HepG2 (cell line): ENCODE measurements at regions not wholly inside any gene's neighbourhood (a gene's known extent, or its start where the extent isn't known, plus 50 kb on each side); places are given as distances from the start of the nearest gene placed in this dataset.
"Not testable (repeated sequence)": the region's sequence is repeated elsewhere in the genome, so short reads cannot be mapped to it uniquely, and the experiment has no call there.

ENCODE experiments used
- ATAC-seq: fragments of 200-7000 bp; cut with Tn5 transposase; 3 replicates; pipeline ENCODE4 v1.9.1; 2020; ENCODE audit warnings: mild to moderate bottlenecking, moderate library complexity
- BruUV-seq: library from RNA; stranded (reverse); fragments of 400-500 nt; replicated peaks from 2 replicates; lab custom pipeline; 2021; lab: Mats Ljungman, UMichigan
- CTCF ChIA-PET: fragments of 300-600 bp; formaldehyde crosslinking; extraction: SDS; loops from one replicate; lab custom pipeline; 2021; ENCODE audit warnings: low total read pairs, inconsistent platforms, low intra/inter-chr PET ratio; lab: Yijun Ruan, JAX
- POLR2A ChIA-PET: fragments of 350-600 bp; sonication (Branson Sonifier 250); formaldehyde crosslinking; loops from one replicate; lab custom pipeline; 2020; ENCODE audit warnings: antibody characterized with exemption, inconsistent platforms; lab: Yijun Ruan, JAX
- DNase-seq: peaks from one replicate; pipeline ENCODE4 v3.0.0-alpha.2; 2015; ENCODE audit warnings: low spot score
- FAIRE-seq: peaks from 3 replicates; lab custom pipeline; 2011; peaks lifted over from hg19 to GRCh38; lab: Jason Lieb, UNC
- H2AFZ ChIP-seq: one replicate; pipeline ENCODE4 v1.6.1; 2011; ENCODE audit warnings: low read length, inconsistent platforms
- H3K27ac ChIP-seq: fragments of 300-600 bp; 3 replicates; pipeline ENCODE4 v1.8.0; 2011; ENCODE audit warnings: mixed run types, mild to moderate bottlenecking, mixed read lengths, low read length, inconsistent platforms; ENCODE audit not compliant: insufficient read depth; ENCODE audit errors: extremely low read length
- H3K27me3 ChIP-seq, 2 experiments: fragments of 200-600 bp in 1 of 2; 2 replicates in 1 of 2; 3 replicates in 1 of 2; pipeline versions ENCODE4 v1.6.0 to v1.8.0; 2011; ENCODE audit warnings: low read length in 2 of 2, mild to moderate bottlenecking in 2 of 2, moderate library complexity in 2 of 2, inconsistent platforms in 1 of 2; ENCODE audit not compliant: insufficient read depth in 2 of 2, control insufficient read depth in 1 of 2
- H3K36me3 ChIP-seq, 2 experiments: fragments of 200-600 bp in 1 of 2; replicated peaks in 1 of 2; 2 replicates in 1 of 2; 3 replicates in 1 of 2; pipeline versions ENCODE4 v1.5.1 to v1.8.0; 2011; ENCODE audit warnings: low read length in 2 of 2, inconsistent platforms in 1 of 2; ENCODE audit not compliant: insufficient read depth in 2 of 2, control insufficient read depth in 1 of 2
- H3K4me1 ChIP-seq: 2 replicates; pipeline ENCODE4 v1.5.1; 2012; ENCODE audit warnings: low read length, inconsistent platforms; ENCODE audit not compliant: insufficient read depth
- H3K4me2 ChIP-seq: 2 replicates; pipeline ENCODE4 v1.6.0; 2011; ENCODE audit warnings: low read depth, low read length, inconsistent platforms
- H3K4me3 ChIP-seq, 3 experiments: fragments of 200-600 bp in 1 of 3; sonication (generic), shearing (Covaris generic) in 1 of 3; replicated peaks in 1 of 3; 2 replicates each; pipeline ENCODE4 v1.5.1; 2011 to 2016; ENCODE audit warnings: low read length in 3 of 3, inconsistent platforms in 2 of 3, low read depth in 2 of 3, mild to moderate bottlenecking in 2 of 3, control low read depth in 1 of 3, mixed read lengths in 1 of 3; ENCODE audit not compliant: insufficient read depth in 1 of 3
- H3K79me2 ChIP-seq: one replicate; pipeline ENCODE4 v1.6.1; 2011; ENCODE audit warnings: low read length, inconsistent platforms; ENCODE audit not compliant: insufficient read depth
- H3K9ac ChIP-seq: 2 replicates; pipeline ENCODE4 v1.6.0; 2011; ENCODE audit warnings: mild to moderate bottlenecking, low read depth, low read length, inconsistent platforms; ENCODE audit not compliant: insufficient read depth
- H3K9me3 ChIP-seq: 2 replicates; pipeline ENCODE4 v1.5.1; 2012; ENCODE audit warnings: mild to moderate bottlenecking, low read length
- H4K20me1 ChIP-seq: 2 replicates; pipeline ENCODE4 v1.6.0; 2011; ENCODE audit warnings: inconsistent platforms, mild to moderate bottlenecking, low read length, moderate library complexity; ENCODE audit not compliant: insufficient read depth
- CREB1 ChIP-seq, 2 experiments: fragments of 450-650 bp in 1 of 2; IDR thresholded peaks; 2 replicates each; pipeline ENCODE4 v1.6.1; 2016 to 2017; ENCODE audit warnings: control low read depth in 1 of 2, mild to moderate bottlenecking in 1 of 2, missing compliant biosample characterization in 1 of 2, missing genetic modification characterization in 1 of 2
- LCORL ChIP-seq, 2 experiments: fragments of 450-650 bp in 1 of 2; sonication (generic) in 1 of 2; formaldehyde crosslinking in 1 of 2; IDR thresholded peaks; 2 replicates each; pipeline versions ENCODE4 v1.5.0 to v1.6.1; 2017 to 2020; ENCODE audit warnings: antibody characterized with exemption in 1 of 2, missing genetic modification reagents in 1 of 2
- MED8 ChIP-seq: sonication (generic); formaldehyde crosslinking; IDR thresholded peaks from 2 replicates; pipeline ENCODE4 v1.8.1; 2023; ENCODE audit warnings: mild to moderate bottlenecking, missing genetic modification reagents; ENCODE audit not compliant: insufficient replicate concordance
- NR2F2 ChIP-seq: IDR thresholded peaks from 2 replicates; pipeline ENCODE4 v1.6.1; 2012; ENCODE audit warnings: low read depth, inconsistent platforms, borderline replicate concordance
- POGZ ChIP-seq: sonication (generic); formaldehyde crosslinking; IDR thresholded peaks from 2 replicates; pipeline ENCODE4 v1.4.0; 2020; ENCODE audit warnings: mild to moderate bottlenecking, missing genetic modification reagents
- PRDM15 ChIP-seq: sonication (generic); formaldehyde crosslinking; IDR thresholded peaks from 2 replicates; pipeline ENCODE4 v1.4.0; 2020; ENCODE audit warnings: missing genetic modification reagents
- RAD21 ChIP-seq: fragments of 450-650 bp; formaldehyde crosslinking; IDR thresholded peaks from 2 replicates; pipeline ENCODE4 v1.5.0; 2020; ENCODE audit warnings: mild to moderate bottlenecking
- SALL1 ChIP-seq: sonication (generic); formaldehyde crosslinking; IDR thresholded peaks from 2 replicates; pipeline ENCODE4 v1.8.0; 2022; ENCODE audit warnings: mild to moderate bottlenecking, missing genetic modification reagents
- SMAD1 ChIP-seq: sonication (generic); formaldehyde crosslinking; IDR thresholded peaks from 2 replicates; pipeline ENCODE4 v1.4.0; 2020; ENCODE audit warnings: missing genetic modification reagents, low read depth, mild to moderate bottlenecking, borderline replicate concordance
- SPEN ChIP-seq: sonication (generic); formaldehyde crosslinking; IDR thresholded peaks from 2 replicates; pipeline ENCODE4 v1.5.1; 2020; ENCODE audit warnings: low read depth, mild to moderate bottlenecking, missing genetic modification reagents
- STAG1 ChIP-seq: sonication (generic); formaldehyde crosslinking; IDR thresholded peaks from 2 replicates; pipeline ENCODE4 v1.4.0; 2020; ENCODE audit warnings: missing genetic modification reagents
- ZFY ChIP-seq: sonication (generic); formaldehyde crosslinking; IDR thresholded peaks from 2 replicates; pipeline ENCODE4 v1.4.0; 2020; ENCODE audit warnings: missing genetic modification reagents
- ZNF207 ChIP-seq: fragments of 450-650 bp; IDR thresholded peaks from 2 replicates; pipeline ENCODE4 v1.6.1; 2016; ENCODE audit warnings: antibody characterized with exemption, borderline replicate concordance
- ZNF230 ChIP-seq: sonication (generic); formaldehyde crosslinking; IDR thresholded peaks from 2 replicates; pipeline ENCODE4 v1.4.0; 2020; ENCODE audit warnings: mild to moderate bottlenecking, missing genetic modification reagents
- ZNF317 ChIP-seq: sonication (generic); formaldehyde crosslinking; IDR thresholded peaks from 2 replicates; pipeline ENCODE4 v1.5.0; 2020; ENCODE audit warnings: mild to moderate bottlenecking, missing genetic modification reagents
- ZNF431 ChIP-seq: sonication (generic); formaldehyde crosslinking; IDR thresholded peaks from 2 replicates; pipeline ENCODE4 v1.9.0; 2022; ENCODE audit warnings: missing genetic modification reagents, low read depth, mild to moderate bottlenecking, borderline replicate concordance
- ZNF552 ChIP-seq: sonication (generic); formaldehyde crosslinking; IDR thresholded peaks from 2 replicates; pipeline ENCODE4 v1.9.0; 2022; ENCODE audit warnings: missing genetic modification reagents, mild to moderate bottlenecking, borderline replicate concordance
- ZNF841 ChIP-seq: sonication (generic); formaldehyde crosslinking; IDR thresholded peaks from 2 replicates; pipeline ENCODE4 v1.8.1; 2023; ENCODE audit warnings: missing genetic modification reagents, borderline replicate concordance
- WGBS: methylation state at CpG from one replicate; pipeline ENCODE4 v1.1.6; 2017; ENCODE audit warnings: low lambda C conversion rate; 5-methylcytosine and 5-hydroxymethylcytosine counted together
- in situ Hi-C: cut with HindIII; loops from 2 replicates; pipeline ENCODE4 v1.10.0; 2017; ENCODE audit warnings: low pct_unique_long_range_greater_than_20kb; ENCODE audit not compliant: extremely low pct_ligation_motif_present
- intact Hi-C: fragments of 100-400 bp; cut with micrococcal nuclease; formaldehyde crosslinking; loops from one replicate; pipeline ENCODE4 v1.10.0; 2022; ENCODE audit not compliant: unreplicated experiment

GRCh38 chr16:31810863-31811262, 62.7 kb upstream of the ZNF267 start (continued):
- TF ChIP-seq LCORL (IDR thresholded peaks at IDR 0.05) (no peak), LCORL (CRISPR knock-in tag; IDR thresholded peaks at IDR 0.05) (0 out of 2 replicates have a peak, but pooled peaks have one; percentile 26), PRDM15 (CRISPR knock-in tag) (no peak), ZNF841 (CRISPR knock-in tag) (no peak), ZNF230 (no peak), ZFY (CRISPR knock-in tag) (no peak), RAD21 (no peak), ZNF552 (no peak), MED8 (CRISPR knock-in tag) (no peak), CREB1 (IDR thresholded peaks at IDR 0.05) (no peak), CREB1 (CRISPR knock-in tag; IDR thresholded peaks at IDR 0.05) (no peak), ZNF207 (no peak), STAG1 (CRISPR knock-in tag) (0 out of 2 replicates have a peak, but pooled peaks have one; percentile 3), SALL1 (CRISPR knock-in tag) (peak; percentile 31; the same call in 1 of the 2 replicates), SPEN (CRISPR knock-in tag) (0 out of 2 replicates have a peak, but pooled peaks have one; percentile 34), ZNF317 (CRISPR knock-in tag) (no peak), SMAD1 (CRISPR knock-in tag) (no peak), NR2F2 (no peak), POGZ (CRISPR knock-in tag) (0 out of 2 replicates have a peak, but pooled peaks have one; percentile 19), ZNF431 (CRISPR knock-in tag) (no peak)

GRCh38 chr16:31816141-31816540, 57.5 kb upstream of the ZNF267 start:
- H4K20me1 ChIP-seq, intact Hi-C loops, H3K4me1 ChIP-seq, DNase-seq, in situ Hi-C loops, H3K27me3 ChIP-seq, H3K9ac ChIP-seq, H3K79me2 ChIP-seq, H3K27ac ChIP-seq, H3K36me3 ChIP-seq, POLR2A ChIA-PET, H3K4me2 ChIP-seq, FAIRE-seq, H3K9me3 ChIP-seq, CTCF ChIA-PET, H3K4me3 ChIP-seq, H2AFZ ChIP-seq, BruUV-seq: not testable (repeated sequence)
- 0% methylated on average over 3 of the region's 6 CpGs for WGBS
- ATAC-seq = peak; percentile 50
